Transverse colon (tissue), 4 donors: ENCODE measurements at regions not wholly inside any gene's neighbourhood (a gene's known extent, or its start where the extent isn't known, plus 50 kb on each side); places are given as distances from the start of the nearest gene placed in this dataset.

ENCODE experiments used
- POLR2A ChIP-seq: fragments of 450-650 bp; IDR thresholded peaks from one replicate; pipeline ENCODE4 v1.6.1; 2016; ENCODE audit warnings: antibody characterized with exemption, mild to moderate bottlenecking, moderate library complexity
- POLR2AphosphoS5 ChIP-seq, 3 donors: sonication (generic); formaldehyde crosslinking; IDR thresholded peaks; one replicate each; pipeline ENCODE4 v1.6.1; 2016; ENCODE audit warnings: antibody characterized with exemption in 3 of 3
- TF ChIP-seq, protein P1 (sequence below), 5 experiments: fragments of 200-600 bp in 3 of 5; fragments of 450-650 bp in 2 of 5; sonication (generic) in 3 of 5; IDR thresholded peaks; 1 replicate in 2 of 5; 2 replicates in 3 of 5; pipeline ENCODE4 v1.5.1; 2016 to 2017; ENCODE audit warnings: antibody characterized with exemption in 5 of 5, inconsistent platforms in 3 of 5, mild to moderate bottlenecking in 2 of 5, moderate library complexity in 1 of 5

GRCh38 chr11:80486678-80487077, 1045.8 kb upstream of the TENM4 start:
- TF ChIP-seq, protein P1, sequence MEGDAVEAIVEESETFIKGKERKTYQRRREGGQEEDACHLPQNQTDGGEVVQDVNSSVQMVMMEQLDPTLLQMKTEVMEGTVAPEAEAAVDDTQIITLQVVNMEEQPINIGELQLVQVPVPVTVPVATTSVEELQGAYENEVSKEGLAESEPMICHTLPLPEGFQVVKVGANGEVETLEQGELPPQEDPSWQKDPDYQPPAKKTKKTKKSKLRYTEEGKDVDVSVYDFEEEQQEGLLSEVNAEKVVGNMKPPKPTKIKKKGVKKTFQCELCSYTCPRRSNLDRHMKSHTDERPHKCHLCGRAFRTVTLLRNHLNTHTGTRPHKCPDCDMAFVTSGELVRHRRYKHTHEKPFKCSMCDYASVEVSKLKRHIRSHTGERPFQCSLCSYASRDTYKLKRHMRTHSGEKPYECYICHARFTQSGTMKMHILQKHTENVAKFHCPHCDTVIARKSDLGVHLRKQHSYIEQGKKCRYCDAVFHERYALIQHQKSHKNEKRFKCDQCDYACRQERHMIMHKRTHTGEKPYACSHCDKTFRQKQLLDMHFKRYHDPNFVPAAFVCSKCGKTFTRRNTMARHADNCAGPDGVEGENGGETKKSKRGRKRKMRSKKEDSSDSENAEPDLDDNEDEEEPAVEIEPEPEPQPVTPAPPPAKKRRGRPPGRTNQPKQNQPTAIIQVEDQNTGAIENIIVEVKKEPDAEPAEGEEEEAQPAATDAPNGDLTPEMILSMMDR (IDR thresholded peaks at IDR 0.05), result no peak
- no peak for TF ChIP-seq POLR2A
- TF ChIP-seq POLR2AphosphoS5 (IDR thresholded peaks at IDR 0.05), result no peak
